GM11168 (cell line): ENCODE measurements at regions not wholly inside any gene's neighbourhood (a gene's known extent, or its start where the extent isn't known, plus 50 kb on each side); places are given as distances from the start of the nearest gene placed in this dataset.

ENCODE experiments used
- in situ Hi-C: fragments of 300-500 bp; cut with MboI; formaldehyde crosslinking; loops from one replicate; pipeline ENCODE4 v1.12.0; 2022; ENCODE audit warnings: low sequenced_read_pairs; ENCODE audit not compliant: unreplicated experiment

DNA sequence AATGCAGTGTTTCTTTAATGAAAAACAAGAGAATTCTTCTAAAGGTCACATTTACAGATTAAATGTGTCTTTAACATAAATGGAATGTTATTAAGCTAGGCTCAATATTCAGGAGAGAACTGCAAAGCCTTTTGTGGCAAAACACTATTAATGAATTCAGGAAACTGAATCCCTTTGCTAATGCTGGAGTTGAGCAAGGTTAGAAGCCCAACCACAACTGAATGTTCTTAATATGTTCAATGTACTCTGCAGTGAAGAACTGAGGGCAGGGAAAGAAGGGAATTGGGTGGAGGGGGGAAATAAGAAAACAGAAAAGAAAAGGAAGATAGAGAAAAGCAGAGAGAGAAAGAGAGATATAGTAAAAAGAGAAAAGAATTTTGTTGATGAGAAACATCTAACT lies 276.7 kb upstream of the TMEM161B start:
- in situ Hi-C loops: no loop called here

- in situ Hi-C loops: no loop called here
Measured at GRCh38 chr5:88544671-88545070, 276.0 kb upstream of the TMEM161B start.

DNA sequence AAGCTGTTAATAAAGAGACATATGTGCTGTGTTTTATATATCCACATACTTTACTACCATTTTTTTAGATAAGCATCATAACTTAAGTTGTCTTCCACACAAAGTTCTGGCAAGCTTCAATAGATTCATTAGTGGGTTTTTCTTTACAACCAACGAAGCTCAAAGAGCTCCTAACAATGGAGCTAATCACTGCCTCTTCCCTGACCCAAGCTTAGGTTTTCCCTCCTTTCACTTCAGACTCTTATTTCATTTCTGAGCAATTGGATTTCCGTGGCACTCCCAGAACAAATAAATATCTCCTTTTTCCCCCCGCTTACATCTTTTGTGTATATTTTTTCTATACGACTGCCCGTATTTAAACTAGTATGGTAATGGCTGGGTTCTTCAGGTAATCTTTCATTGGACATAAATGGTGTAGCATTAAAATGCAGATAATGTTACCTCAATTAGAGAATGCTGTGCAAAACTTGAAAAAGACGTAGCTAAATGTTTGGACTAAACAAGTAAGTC lies 275.5 kb upstream of the TMEM161B start:
- in situ Hi-C loops: no loop called here

GRCh38 chr5:88542786-88543185 lies 274.1 kb upstream of the TMEM161B start:
- in situ Hi-C loops: no loop called here

DNA sequence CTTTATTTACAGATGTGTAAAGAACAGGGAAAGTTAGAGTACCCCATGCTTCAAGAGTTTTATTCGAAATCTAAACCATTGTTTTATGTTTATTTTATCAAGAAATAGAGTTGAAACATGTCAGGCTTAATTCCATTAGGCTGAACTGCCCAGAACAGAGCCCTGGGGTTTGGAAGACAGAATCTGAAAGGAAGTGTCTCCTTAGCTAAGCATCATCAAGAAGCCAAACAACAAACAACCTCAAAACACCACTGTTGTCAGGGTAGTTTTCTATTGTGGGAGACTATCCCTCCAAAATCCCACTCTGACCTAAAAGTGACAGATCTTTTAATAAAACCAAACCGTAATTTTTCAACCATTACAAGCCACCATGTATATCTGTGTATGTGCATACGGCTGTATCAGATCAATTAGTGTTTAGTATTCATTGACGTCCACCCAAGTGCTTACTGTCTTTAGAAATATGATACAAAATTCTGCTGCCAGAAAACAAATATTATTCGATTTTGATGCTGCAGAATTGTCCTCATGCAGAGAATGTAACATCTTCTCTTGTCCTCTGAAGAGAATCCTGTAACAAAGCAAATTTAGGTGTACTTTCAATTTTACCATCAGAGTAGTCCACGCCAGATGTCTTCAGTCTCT lies 271.9 kb upstream of the TMEM161B start:
- in situ Hi-C loops: no loop called here

DNA sequence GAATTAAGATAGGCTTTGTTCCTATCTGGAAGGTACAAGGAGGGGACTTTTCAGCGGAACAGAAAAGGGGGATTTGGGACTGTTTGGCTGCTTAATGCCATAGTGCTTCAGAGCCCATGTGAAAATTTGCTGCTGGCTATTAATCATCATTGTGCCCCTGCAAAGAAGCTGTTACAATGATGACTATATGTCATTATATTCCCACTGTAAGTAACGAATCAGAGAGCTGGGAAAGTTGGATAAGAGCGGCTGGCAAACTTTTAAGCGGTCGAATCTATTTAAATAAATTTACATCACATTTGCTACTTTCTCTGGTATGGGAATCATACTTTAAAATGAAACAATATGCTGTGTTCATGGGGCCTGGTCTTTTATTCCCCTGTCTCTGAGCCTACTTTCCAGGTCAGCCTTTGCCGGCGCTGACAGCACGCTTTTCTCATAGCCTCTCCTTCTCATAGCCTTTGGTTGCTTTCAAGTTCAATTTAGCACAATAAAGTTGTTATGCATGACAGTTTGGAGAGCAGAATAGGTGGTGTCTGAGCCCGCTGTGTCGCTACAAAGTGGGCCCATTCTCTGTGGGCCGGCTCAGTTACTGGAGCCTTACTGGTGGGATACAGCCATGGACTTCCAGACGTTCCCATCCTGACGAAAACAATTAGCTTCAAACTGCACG lies 271.2 kb upstream of the TMEM161B start:
- in situ Hi-C loops: no loop called here

DNA sequence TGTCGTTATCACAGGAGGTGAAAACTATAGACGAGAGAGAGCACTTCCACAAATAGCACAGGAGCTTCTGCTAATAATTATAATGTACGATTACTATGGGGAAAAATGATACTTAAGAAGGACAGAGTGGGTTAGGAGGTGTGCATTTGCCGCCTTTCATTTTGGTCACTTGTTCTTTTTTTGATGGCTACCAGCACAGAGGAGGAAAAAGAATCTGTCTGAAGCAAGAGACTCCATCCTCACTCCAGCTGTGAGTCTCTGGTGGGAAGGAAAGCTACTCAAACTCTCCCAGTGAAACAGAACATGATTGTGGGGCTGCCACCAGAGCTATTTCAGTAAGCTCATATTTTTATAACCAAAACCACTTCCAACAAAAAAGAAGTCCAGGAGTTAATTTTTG lies 270.4 kb upstream of the TMEM161B start:
- in situ Hi-C loops: no loop called here

- in situ Hi-C loops: no loop called here
Measured at GRCh38 chr5:88536146-88536545, 267.5 kb upstream of the TMEM161B start.

GRCh38 chr5:88524941-88525340 lies 256.3 kb upstream of the TMEM161B start:
- in situ Hi-C loops: no loop called here

GRCh38 chr5:88519066-88519465 lies 250.4 kb upstream of the TMEM161B start:
- in situ Hi-C loops: no loop called here

- in situ Hi-C loops: no loop called here
Measured at GRCh38 chr5:88518131-88519016, 249.7 kb upstream of the TMEM161B start.

- in situ Hi-C loops: no loop called here
Measured at GRCh38 chr5:88515881-88516819, 247.5 kb upstream of the TMEM161B start.

DNA sequence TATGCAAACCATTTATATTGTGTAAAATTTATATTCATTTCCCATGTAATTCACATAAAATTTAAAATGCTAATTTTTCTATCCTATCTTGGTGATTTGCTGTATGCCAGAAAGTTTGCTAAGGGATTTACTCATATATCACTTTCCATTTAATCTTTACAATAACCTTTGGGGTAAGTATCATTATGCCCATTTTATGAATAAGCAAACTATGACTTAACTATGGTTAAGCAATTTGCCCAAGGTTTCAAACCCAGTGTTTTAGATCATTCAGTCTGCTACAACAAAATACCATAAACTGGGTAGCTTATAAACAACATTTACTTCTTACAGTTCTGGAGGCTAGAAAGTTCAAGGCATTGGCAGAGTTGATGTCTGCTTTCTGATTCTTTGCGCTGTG lies 246.4 kb upstream of the TMEM161B start:
- in situ Hi-C loops: no loop called here

- in situ Hi-C loops: no loop called here
Measured at GRCh38 chr5:88509403-88509802, 240.8 kb upstream of the TMEM161B start.

GRCh38 chr5:88507261-88507660 lies 238.6 kb upstream of the TMEM161B start:
- in situ Hi-C loops: no loop called here

- in situ Hi-C loops: no loop called here
Measured at GRCh38 chr5:88503406-88503805, 234.8 kb upstream of the TMEM161B start.

DNA sequence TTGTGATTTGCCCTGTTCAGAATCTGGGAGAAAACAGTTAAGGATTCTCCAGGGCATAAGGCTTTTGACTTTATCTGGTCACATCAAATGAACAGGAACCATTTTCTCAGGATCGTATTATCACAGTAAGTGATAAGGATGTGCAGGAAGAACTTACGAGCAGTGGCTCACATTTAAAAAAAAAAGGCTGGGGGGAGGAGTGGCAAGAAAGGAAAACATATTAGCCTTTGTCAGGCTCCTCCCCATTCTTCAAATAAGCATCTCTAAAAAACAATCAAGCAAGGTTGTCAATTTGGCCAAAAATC lies 234.3 kb upstream of the TMEM161B start:
- in situ Hi-C loops: no loop called here

- in situ Hi-C loops: no loop called here
Measured at GRCh38 chr5:88502179-88503040, 233.8 kb upstream of the TMEM161B start.

- in situ Hi-C loops: no loop called here
Measured at GRCh38 chr5:88495810-88496209, 227.2 kb upstream of the TMEM161B start.
